T-cell (primary cell): ENCODE measurements at regions not wholly inside any gene's neighbourhood (a gene's known extent, or its start where the extent isn't known, plus 50 kb on each side); places are given as distances from the start of the nearest gene placed in this dataset.

Source experiments
- ATAC-seq, 4 experiments: fragments of 200-7000 bp in 3 of 4; fragments of 150-1000 bp in 1 of 4; cut with Tn5 transposase; replicated peaks in 1 of 4; 1 replicate in 3 of 4; 2 replicates in 1 of 4; pipeline ENCODE4 v1.10.0; 2021; ENCODE audit warnings: moderate library complexity in 3 of 4, mild to moderate bottlenecking in 2 of 4, moderate number of reproducible peaks in 1 of 4
- CTCF ChIA-PET, 2 donors: fragments of 300-600 bp; sonication (Branson Sonifier 250); formaldehyde crosslinking; loops; one replicate each; lab custom pipeline; 2022; ENCODE audit warnings: antibody characterized with exemption in 2 of 2; lab: Charles Lee
- POLR2A ChIA-PET, 2 donors: fragments of 300-600 bp; sonication (Branson Sonifier 250); formaldehyde crosslinking; loops; one replicate each; lab custom pipeline; 2022; ENCODE audit warnings: antibody characterized with exemption in 2 of 2; lab: Charles Lee
- DNase-seq, 35 experiments: peaks; one replicate each; pipeline versions ENCODE4 v3.0.0 to v3.0.0-alpha.2; 2013 to 2023
- H3K27ac ChIP-seq: one replicate; pipeline ENCODE4 v1.5.1; 2013; ENCODE audit warnings: low read length
- H3K27me3 ChIP-seq, 2 experiments: replicated peaks in 1 of 2; 1 replicate in 1 of 2; 2 replicates in 1 of 2; pipeline versions ENCODE4 v1.6.1 to v1.7.0; 2013; ENCODE audit warnings: low read length in 1 of 2, mixed read lengths in 1 of 2; ENCODE audit not compliant: control insufficient read depth in 2 of 2, insufficient read depth in 2 of 2; ENCODE audit errors: extremely low read depth in 1 of 2
- H3K36me3 ChIP-seq, 2 donors: 1 replicate in 1 of 2; 2 replicates in 1 of 2; pipeline versions ENCODE4 v1.6.1 to v1.7.0; 2013; ENCODE audit warnings: low read length in 1 of 2; ENCODE audit not compliant: control insufficient read depth in 2 of 2, insufficient read depth in 1 of 2; ENCODE audit errors: extremely low read depth in 1 of 2
- H3K4me1 ChIP-seq, 2 experiments: 1 replicate in 1 of 2; 2 replicates in 1 of 2; pipeline versions ENCODE4 v1.6.1 to v1.7.0; 2013; ENCODE audit warnings: low read length in 2 of 2, mixed read lengths in 1 of 2; ENCODE audit not compliant: insufficient read depth in 2 of 2, control insufficient read depth in 1 of 2; ENCODE audit errors: extremely low read depth in 1 of 2
- H3K4me3 ChIP-seq, 2 donors: 1 replicate in 1 of 2; 2 replicates in 1 of 2; pipeline versions ENCODE4 v1.5.1 to v1.7.0; 2013; ENCODE audit warnings: mild to moderate bottlenecking in 2 of 2, low read length in 1 of 2, moderate library complexity in 1 of 2; ENCODE audit not compliant: control insufficient read depth in 1 of 2; ENCODE audit errors: extremely low read depth in 1 of 2
- H3K9me3 ChIP-seq: 2 replicates; pipeline ENCODE4 v1.7.0; 2013
- H3K27ac Mint-ChIP-seq, 2 donors: one replicate each; pipeline ENCODE4 v1.8.0; 2020 to 2021; ENCODE audit warnings: mild to moderate bottlenecking in 2 of 2, mixed read lengths in 2 of 2
- H3K27me3 Mint-ChIP-seq, 2 donors: one replicate each; pipeline ENCODE4 v1.8.0; 2021 to 2022; ENCODE audit warnings: mixed read lengths in 2 of 2
- H3K36me3 Mint-ChIP-seq: one replicate; pipeline ENCODE4 v1.8.0; 2021; ENCODE audit warnings: mixed read lengths
- H3K4me1 Mint-ChIP-seq, 3 donors: one replicate each; pipeline ENCODE4 v1.8.0; 2020 to 2022; ENCODE audit warnings: mixed read lengths in 3 of 3, mild to moderate bottlenecking in 1 of 3
- H3K4me3 Mint-ChIP-seq, 3 donors: one replicate each; pipeline ENCODE4 v1.8.0; 2020 to 2022; ENCODE audit warnings: mild to moderate bottlenecking in 3 of 3, mixed read lengths in 3 of 3, moderate library complexity in 3 of 3
- H3K9me3 Mint-ChIP-seq, 3 donors: one replicate each; pipeline ENCODE4 v1.8.0; 2020 to 2022; ENCODE audit warnings: mixed read lengths in 3 of 3
- WGBS: methylation state at CpG from one replicate; pipeline ENCODE4 v1.1.5; 2013; ENCODE audit warnings: missing lambda C conversion rate; ENCODE audit not compliant: insufficient coverage; 5-methylcytosine and 5-hydroxymethylcytosine counted together

DNA sequence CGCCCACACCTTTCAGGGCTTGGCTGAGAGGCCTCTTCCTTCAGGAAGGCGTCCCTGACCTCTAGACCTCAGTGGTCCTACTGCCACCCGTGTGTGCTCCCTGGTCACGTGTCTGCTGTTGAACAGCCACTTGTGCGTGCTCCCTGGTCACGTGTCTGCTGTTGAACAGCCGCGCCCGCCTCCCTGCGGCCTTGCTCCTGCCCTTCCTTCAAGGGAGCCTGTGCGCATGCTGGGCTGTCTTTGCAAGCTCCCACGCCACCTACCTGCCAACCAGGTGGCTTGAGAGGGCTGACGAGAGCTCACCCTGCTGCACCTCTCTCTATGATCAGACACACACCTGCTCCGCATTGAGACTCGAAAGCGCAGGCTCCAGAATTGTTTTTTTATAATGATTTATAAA, 179.3 kb downstream of the BMP7 start:
- POLR2A ChIA-PET: no interaction called here
- H3K4me3 Mint-ChIP-seq: no peak overlapping the region
- H3K4me1 Mint-ChIP-seq: peaks cover 7 to 10% (median 10%) of the 10 kb centered on the region in 3 donors
- no peak overlapping the region for H3K27ac ChIP-seq
- H3K9me3 ChIP-seq: no peaks in the 10 kb centered on the region
- CTCF ChIA-PET: no interaction called here
- DNase-seq: no peak
- H3K4me1 ChIP-seq: peaks cover 0 to 14% of the 10 kb centered on the region in 2 experiments
- H3K27me3 Mint-ChIP-seq: peaks cover 14 to 22% of the 10 kb centered on the region in 2 donors
- no peak overlapping the region for H3K4me3 ChIP-seq
- H3K36me3 ChIP-seq: no peaks in the 10 kb centered on the region
- no peak for ATAC-seq
- H3K9me3 Mint-ChIP-seq: peaks cover 0 to 4% (median 0%) of the 10 kb centered on the region in 3 donors
- H3K36me3 Mint-ChIP-seq: no peaks in the 10 kb centered on the region
- H3K27ac Mint-ChIP-seq: no peak overlapping the region
- H3K27me3 ChIP-seq: peaks cover 0 to 38% of the 10 kb centered on the region in 2 experiments
- 62% methylated on average over 12 of the region's 16 CpGs for WGBS

DNA sequence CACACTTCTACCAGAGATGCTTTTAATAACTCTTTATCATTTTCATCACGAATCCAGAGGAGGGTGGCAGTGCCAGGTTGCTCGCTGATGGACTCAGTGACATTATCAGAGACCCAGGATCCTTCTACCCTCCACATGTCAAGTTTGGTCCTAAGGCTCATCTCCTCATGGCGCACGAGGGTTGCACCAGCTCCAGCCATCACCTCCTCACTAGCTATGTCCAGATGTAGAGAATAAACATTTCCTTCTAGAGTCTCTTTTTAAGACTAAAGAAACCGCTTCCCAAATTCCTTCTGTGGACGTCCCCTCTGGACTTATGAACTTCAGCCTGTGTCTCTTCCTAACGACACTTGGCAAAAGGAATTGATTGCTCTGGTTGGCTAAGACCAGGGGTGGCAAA, 178.7 kb downstream of the BMP7 start:
- peaks cover 15 to 20% of the 10 kb centered on the region in 2 donors for H3K27me3 Mint-ChIP-seq
- ChIA-PET POLR2A (no interaction called here), CTCF (no interaction called here)
- Histone ChIP-seq H3K9me3 (no peaks in the 10 kb centered on the region), H3K36me3 (no peaks in the 10 kb centered on the region), H3K27ac (no peak overlapping the region), H3K4me3 (no peak overlapping the region), H3K4me1 (peaks cover 0 to 20% of the 10 kb centered on the region in 2 experiments), H3K27me3 (peaks cover 0 to 33% of the 10 kb centered on the region in 2 experiments)
- no peaks in the 10 kb centered on the region for H3K36me3 Mint-ChIP-seq
- peaks cover 0 to 4% (median 0%) of the 10 kb centered on the region in 3 donors for H3K9me3 Mint-ChIP-seq
- ATAC-seq (no peak), DNase-seq (no peak)
- 85% methylated on average over 3 of the region's 7 CpGs for WGBS
- H3K4me1 Mint-ChIP-seq: peaks cover 11 to 15% (median 14%) of the 10 kb centered on the region in 3 donors
- H3K4me3 Mint-ChIP-seq: no peak overlapping the region
- no peak overlapping the region for H3K27ac Mint-ChIP-seq

- ChIA-PET CTCF (no interaction called here), POLR2A (no interaction called here)
- H3K4me3 Mint-ChIP-seq: no peak overlapping the region
- H3K27me3 ChIP-seq: peaks cover 0 to 33% of the 10 kb centered on the region in 2 experiments
- no peaks in the 10 kb centered on the region for H3K9me3 ChIP-seq
- H3K36me3 Mint-ChIP-seq: no peaks in the 10 kb centered on the region
- H3K4me1 Mint-ChIP-seq: peaks cover 11 to 15% (median 14%) of the 10 kb centered on the region in 3 donors
- no peaks in the 10 kb centered on the region for H3K36me3 ChIP-seq
- H3K4me3 ChIP-seq: no peak overlapping the region
- WGBS: 46% methylated on average over 5 of the region's 6 CpGs
- peaks cover 11 to 20% of the 10 kb centered on the region in 2 donors for H3K27me3 Mint-ChIP-seq
- no peaks in the 10 kb centered on the region for H3K9me3 Mint-ChIP-seq
- H3K4me1 ChIP-seq: peaks cover 0 to 20% of the 10 kb centered on the region in 2 experiments
- ATAC-seq: no peak
- H3K27ac Mint-ChIP-seq: no peak overlapping the region
- no peak overlapping the region for H3K27ac ChIP-seq
- DNase-seq: no peak
Observed at GRCh38 chr20:57088436-57088835, 178.0 kb downstream of the BMP7 start.

- DNase-seq: peak in 31 of 35 experiments; percentile 10 to 59 (median 41)
- ChIA-PET POLR2A (no interaction called here), CTCF (no interaction called here)
- Histone ChIP-seq H3K4me3 (no peak overlapping the region), H3K27me3 (peaks cover 0 to 32% of the 10 kb centered on the region in 2 experiments), H3K27ac (no peak overlapping the region), H3K4me1 (peaks cover 0 to 20% of the 10 kb centered on the region in 2 experiments), H3K9me3 (no peaks in the 10 kb centered on the region), H3K36me3 (no peaks in the 10 kb centered on the region)
- WGBS: 24% methylated on average over 8 of the region's 12 CpGs
- peak; percentile 54 to 67 (median 60) for ATAC-seq
- Mint-ChIP-seq H3K4me1 (peaks cover 11 to 15% (median 14%) of the 10 kb centered on the region in 3 donors), H3K4me3 (no peak overlapping the region), H3K9me3 (no peaks in the 10 kb centered on the region), H3K27me3 (peaks cover 11 to 22% of the 10 kb centered on the region in 2 donors), H3K36me3 (no peaks in the 10 kb centered on the region), H3K27ac (no peak overlapping the region)
Observed at GRCh38 chr20:57089699-57090144, 176.7 kb downstream of the BMP7 start.

- POLR2A ChIA-PET: no interaction called here
- WGBS: 79% methylated on average over 20 of the region's 25 CpGs
- Mint-ChIP-seq H3K4me1 (peaks cover 11 to 15% (median 14%) of the 10 kb centered on the region in 3 donors), H3K9me3 (no peaks in the 10 kb centered on the region), H3K4me3 (no peak overlapping the region), H3K36me3 (no peaks in the 10 kb centered on the region), H3K27me3 (peaks cover 11 to 24% of the 10 kb centered on the region in 2 donors), H3K27ac (peak overlapping the region in 1 of 2 donors; percentile 48)
- CTCF ChIA-PET: no interaction called here
- DNase-seq (no peak), ATAC-seq (no peak)
- Histone ChIP-seq H3K36me3 (no peaks in the 10 kb centered on the region), H3K4me1 (peaks cover 0 to 20% of the 10 kb centered on the region in 2 experiments), H3K9me3 (no peaks in the 10 kb centered on the region), H3K4me3 (no peak overlapping the region), H3K27me3 (peaks cover 0 to 25% of the 10 kb centered on the region in 2 experiments), H3K27ac (no peak overlapping the region)
Observed at GRCh38 chr20:57090590-57091560, 175.6 kb downstream of the BMP7 start.

- Histone ChIP-seq H3K4me3 (no peak overlapping the region), H3K36me3 (no peaks in the 10 kb centered on the region), H3K27me3 (peaks cover 0 to 19% of the 10 kb centered on the region in 2 experiments), H3K9me3 (no peaks in the 10 kb centered on the region), H3K4me1 (peaks cover 0 to 20% of the 10 kb centered on the region in 2 experiments), H3K27ac (no peak overlapping the region)
- CTCF ChIA-PET: interaction anchor here in 1 of 2 donors (0.6 kb wide), 1 partner anchor 598 kb away, joined by 4 read pairs; no protein-coding TSS in a partner anchor
- H3K4me1 Mint-ChIP-seq: peaks cover 11 to 15% (median 14%) of the 10 kb centered on the region in 3 donors
- POLR2A ChIA-PET: no interaction called here
- no peaks in the 10 kb centered on the region for H3K36me3 Mint-ChIP-seq
- WGBS: 72% methylated on average over 13 of the region's 13 CpGs
- DNase-seq: no peak
- H3K27me3 Mint-ChIP-seq: peaks cover 11 to 16% of the 10 kb centered on the region in 2 donors
- H3K9me3 Mint-ChIP-seq: no peaks in the 10 kb centered on the region
- H3K27ac Mint-ChIP-seq: no peak overlapping the region
- ATAC-seq: no peak
- no peak overlapping the region for H3K4me3 Mint-ChIP-seq
Observed at GRCh38 chr20:57091748-57092111, 174.7 kb downstream of the BMP7 start.
